A673 (cell line): ENCODE measurements at regions not wholly inside any gene's neighbourhood (a gene's known extent, or its start where the extent isn't known, plus 50 kb on each side); places are given as distances from the start of the nearest gene placed in this dataset.

ENCODE experiments used
- BruUV-seq: library from RNA; stranded (reverse); fragments of 400-500 nt; replicated peaks from 2 replicates; lab custom pipeline; 2021; lab: Mats Ljungman, UMichigan
- CTCF ChIA-PET: fragments of 300-600 bp; sonication (Branson Sonifier 250); formaldehyde crosslinking; loops from one replicate; lab custom pipeline; 2022; ENCODE audit warnings: antibody characterized with exemption; lab: Charles Lee
- POLR2A ChIA-PET: fragments of 300-600 bp; sonication (Branson Sonifier 250); formaldehyde crosslinking; loops from one replicate; lab custom pipeline; 2022; ENCODE audit warnings: antibody characterized with exemption; ENCODE audit not compliant: low non-redundant PET; lab: Charles Lee
- DNase-seq: peaks from one replicate; pipeline ENCODE4 v3.0.0-alpha.2; 2015; ENCODE audit warnings: low spot score
- H3K27ac ChIP-seq: fragments of 200-600 bp; sonication (generic); 2 replicates; pipeline ENCODE4 v1.5.1; 2016; ENCODE audit warnings: mixed run types, low read depth, mild to moderate bottlenecking, mixed read lengths, antibody characterized with exemption, low read length; ENCODE audit not compliant: poor library complexity, severe bottlenecking
- H3K27me3 ChIP-seq: fragments of 200-600 bp; sonication (generic); replicated peaks from 2 replicates; pipeline ENCODE4 v1.6.1; 2017; ENCODE audit warnings: mixed run types, low read depth, mild to moderate bottlenecking, mixed read lengths, antibody characterized with exemption, low read length; ENCODE audit not compliant: insufficient read depth, poor library complexity
- H3K36me3 ChIP-seq: fragments of 200-600 bp; sonication (generic); 2 replicates; pipeline ENCODE4 v1.6.1; 2016; ENCODE audit warnings: mixed run types, mild to moderate bottlenecking, mixed read lengths, antibody characterized with exemption, low read length; ENCODE audit not compliant: insufficient read depth, poor library complexity, severe bottlenecking
- H3K4me1 ChIP-seq: fragments of 200-600 bp; sonication (generic); 2 replicates; pipeline ENCODE4 v1.6.1; 2017; ENCODE audit warnings: mixed run types, mild to moderate bottlenecking, mixed read lengths, antibody characterized with exemption, low read length; ENCODE audit not compliant: insufficient read depth, poor library complexity, severe bottlenecking
- H3K4me3 ChIP-seq: fragments of 200-600 bp; sonication (generic); 2 replicates; pipeline ENCODE4 v1.5.1; 2016; ENCODE audit warnings: low read depth, mixed run types, mild to moderate bottlenecking, mixed read lengths, low read length; ENCODE audit not compliant: poor library complexity, severe bottlenecking
- H3K9me3 ChIP-seq: fragments of 200-600 bp; sonication (generic); 2 replicates; pipeline ENCODE4 v1.6.1; 2016; ENCODE audit warnings: mixed run types, low read depth, mild to moderate bottlenecking, mixed read lengths, antibody characterized with exemption, low read length; ENCODE audit not compliant: poor library complexity, severe bottlenecking
- EZH2 ChIP-seq: fragments of 200-600 bp; sonication (generic); IDR thresholded peaks from 2 replicates; pipeline ENCODE4 v1.6.1; 2017; ENCODE audit warnings: borderline replicate concordance, low read depth, mild to moderate bottlenecking, mixed read lengths, antibody characterized with exemption, low read length; ENCODE audit not compliant: poor library complexity, severe bottlenecking
- intact Hi-C: fragments of 100-400 bp; cut with micrococcal nuclease; formaldehyde crosslinking; loops from one replicate; pipeline ENCODE4 v1.10.0; 2022; ENCODE audit not compliant: unreplicated experiment
- TF ChIP-seq, protein P1 (sequence below): fragments of 300-800, 200-600 bp; sonication (generic); conservative IDR thresholded peaks from 2 replicates; pipeline ENCODE4 v1.5.1; 2017; ENCODE audit warnings: low read depth, mild to moderate bottlenecking, antibody characterized with exemption, low read length, moderate library complexity, mixed read lengths

DNA sequence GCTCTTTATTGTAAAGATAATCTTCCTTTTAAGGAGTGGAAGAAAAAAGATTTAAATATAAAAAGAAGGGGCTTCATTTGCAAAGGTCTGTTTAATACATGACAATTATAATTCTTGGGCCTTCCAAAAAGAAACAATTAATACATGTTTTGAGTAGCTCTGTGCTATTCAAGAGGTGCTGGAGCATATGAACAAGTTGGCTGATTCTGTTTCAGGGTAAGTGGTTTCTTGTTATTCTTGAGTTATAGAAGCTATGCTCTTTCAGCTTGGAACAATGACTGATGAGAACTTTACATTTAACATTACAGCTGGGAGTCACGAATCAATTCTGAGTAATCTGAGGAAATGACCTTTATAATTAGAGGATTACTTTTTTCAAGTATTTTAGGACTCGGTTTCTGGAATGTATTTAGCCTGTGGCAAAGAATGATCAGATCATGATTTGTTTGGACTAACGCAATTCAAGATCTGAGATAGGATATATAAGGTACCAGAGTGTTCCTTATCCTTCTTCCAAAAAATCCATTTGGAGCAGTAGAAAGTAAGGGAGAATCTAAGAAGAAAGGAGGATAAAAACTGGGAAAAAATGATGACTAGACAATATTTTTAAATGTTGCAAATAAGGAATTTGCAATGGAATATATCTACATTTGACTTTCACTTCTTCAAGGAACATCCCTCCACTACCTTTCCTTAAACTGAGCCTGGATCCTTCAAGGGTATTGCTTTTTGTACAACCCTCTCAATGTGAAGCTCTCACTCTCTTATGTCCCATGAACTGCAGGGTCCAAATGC lies 77.1 kb upstream of the KCTD3 start:
- CTCF ChIA-PET, result no interaction called here
- DNase-seq, result no peak
- H3K4me3 ChIP-seq, result no peak overlapping the region
- H3K36me3 ChIP-seq, result no peaks in the 10 kb centered on the region
- no peak overlapping the region for H3K27ac ChIP-seq
- H3K9me3 ChIP-seq, result no peaks in the 10 kb centered on the region
- H3K4me1 ChIP-seq, result no peaks in the 10 kb centered on the region
- intact Hi-C loops, result no loop called here
- H3K27me3 ChIP-seq, result peaks cover 5% of the 10 kb centered on the region
- BruUV-seq, result no TSS peak
- no peak for TF ChIP-seq EZH2
- TF ChIP-seq, protein P1, sequence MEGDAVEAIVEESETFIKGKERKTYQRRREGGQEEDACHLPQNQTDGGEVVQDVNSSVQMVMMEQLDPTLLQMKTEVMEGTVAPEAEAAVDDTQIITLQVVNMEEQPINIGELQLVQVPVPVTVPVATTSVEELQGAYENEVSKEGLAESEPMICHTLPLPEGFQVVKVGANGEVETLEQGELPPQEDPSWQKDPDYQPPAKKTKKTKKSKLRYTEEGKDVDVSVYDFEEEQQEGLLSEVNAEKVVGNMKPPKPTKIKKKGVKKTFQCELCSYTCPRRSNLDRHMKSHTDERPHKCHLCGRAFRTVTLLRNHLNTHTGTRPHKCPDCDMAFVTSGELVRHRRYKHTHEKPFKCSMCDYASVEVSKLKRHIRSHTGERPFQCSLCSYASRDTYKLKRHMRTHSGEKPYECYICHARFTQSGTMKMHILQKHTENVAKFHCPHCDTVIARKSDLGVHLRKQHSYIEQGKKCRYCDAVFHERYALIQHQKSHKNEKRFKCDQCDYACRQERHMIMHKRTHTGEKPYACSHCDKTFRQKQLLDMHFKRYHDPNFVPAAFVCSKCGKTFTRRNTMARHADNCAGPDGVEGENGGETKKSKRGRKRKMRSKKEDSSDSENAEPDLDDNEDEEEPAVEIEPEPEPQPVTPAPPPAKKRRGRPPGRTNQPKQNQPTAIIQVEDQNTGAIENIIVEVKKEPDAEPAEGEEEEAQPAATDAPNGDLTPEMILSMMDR, result no peak
- POLR2A ChIA-PET, result no interaction called here

DNA sequence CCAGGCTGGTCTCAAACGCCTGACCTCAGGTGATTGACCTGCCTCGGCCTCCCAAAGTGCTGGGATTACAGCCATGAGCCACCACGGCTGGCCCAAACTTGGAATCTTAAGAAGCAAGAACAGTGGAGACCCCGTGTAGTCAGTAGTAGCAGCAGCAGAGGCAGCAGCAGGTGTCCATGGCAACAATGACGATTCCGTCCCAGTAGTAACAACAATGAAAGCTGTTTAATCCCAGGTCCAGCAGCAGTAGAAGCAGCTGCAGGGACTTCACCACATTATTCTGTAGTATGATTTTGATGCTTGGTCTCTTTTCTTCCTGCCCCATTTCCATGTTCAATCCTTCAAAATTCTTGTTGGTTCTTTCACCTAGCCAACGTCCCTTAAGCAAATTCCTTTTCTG lies 69.6 kb upstream of the KCTD3 start:
- Histone ChIP-seq H3K36me3 (no peaks in the 10 kb centered on the region), H3K27me3 (peaks cover 15% of the 10 kb centered on the region), H3K27ac (no peak overlapping the region), H3K9me3 (no peaks in the 10 kb centered on the region), H3K4me1 (no peaks in the 10 kb centered on the region), H3K4me3 (no peak overlapping the region)
- no TSS peak for BruUV-seq
- no peak for TF ChIP-seq EZH2
- TF ChIP-seq, protein P1, result no peak
- POLR2A ChIA-PET, result no interaction called here
- no peak for DNase-seq
- CTCF ChIA-PET, result no interaction called here
- intact Hi-C loops, result no loop called here

DNA sequence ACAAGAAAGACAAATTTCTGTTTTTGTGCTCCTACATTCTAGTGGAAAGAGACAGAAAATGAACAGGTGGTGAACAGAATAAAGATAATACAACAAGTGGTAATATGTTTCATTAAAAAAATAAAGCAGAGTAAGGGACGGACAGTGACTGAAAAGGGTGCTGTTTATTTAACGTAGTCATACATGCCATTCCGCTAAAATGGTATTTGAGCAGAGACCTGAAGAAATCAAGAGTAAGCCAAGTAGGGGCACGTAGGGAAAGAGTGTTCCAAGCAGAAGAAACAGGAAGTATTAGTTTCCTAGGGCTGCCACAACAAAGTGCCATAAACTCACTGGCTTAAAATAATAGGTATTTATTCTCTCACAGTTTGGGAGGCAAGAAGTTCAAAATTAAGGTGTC lies 65.6 kb upstream of the KCTD3 start:
- TF ChIP-seq EZH2, result no peak
- TF ChIP-seq, protein P1, result no peak
- Histone ChIP-seq H3K27me3 (peaks cover 12% of the 10 kb centered on the region), H3K27ac (no peak overlapping the region), H3K4me3 (no peak overlapping the region), H3K4me1 (no peaks in the 10 kb centered on the region), H3K9me3 (no peaks in the 10 kb centered on the region), H3K36me3 (no peaks in the 10 kb centered on the region)
- intact Hi-C loops, result no loop called here
- no peak for DNase-seq
- ChIA-PET POLR2A (no interaction called here), CTCF (no interaction called here)
- BruUV-seq, result no TSS peak
